ENCODE measurements at regions not wholly inside any gene's neighbourhood (a gene's known extent, or its start where the extent isn't known, plus 50 kb on each side); places are given as distances from the start of the nearest gene placed in this dataset.

DNA sequence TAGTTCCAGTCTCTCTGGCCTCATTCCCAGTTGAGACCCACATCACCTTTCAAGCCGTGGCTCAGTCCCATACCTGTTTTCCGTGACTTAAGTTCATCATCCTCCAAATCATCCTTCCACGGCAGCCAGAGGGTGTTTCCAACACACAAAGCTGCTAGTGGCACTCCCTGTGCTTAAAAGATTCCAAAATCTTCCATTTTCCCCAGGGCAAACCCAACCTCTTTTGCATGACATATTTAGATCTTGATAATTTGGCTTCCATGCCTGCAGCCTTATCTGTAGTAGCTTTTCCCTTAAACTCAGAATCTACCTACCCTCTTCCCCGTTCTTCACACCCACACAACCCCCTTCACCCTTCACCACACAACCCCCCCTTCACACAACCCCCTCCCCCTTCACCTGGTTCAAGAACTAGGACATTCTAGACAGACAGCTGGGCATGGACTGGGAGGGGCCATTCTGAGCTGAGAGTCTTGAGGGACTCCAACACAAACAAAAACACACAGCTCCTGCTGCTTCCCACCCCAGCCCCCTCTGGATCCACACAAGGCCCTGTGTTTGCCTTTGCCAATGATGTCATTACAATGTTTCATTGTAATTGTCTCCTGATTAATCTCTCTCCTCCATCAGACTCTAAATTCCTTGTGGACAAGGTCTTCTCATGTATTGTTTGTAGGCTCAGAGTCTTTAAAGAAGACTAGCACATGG, 268.2 kb downstream of the SH3GL2 start:
- Histone ChIP-seq H3K36me3 (ENCODE audit: insufficient read depth, low read length) (no peaks in the 10 kb centered on the region), H3K9me3 (ENCODE audit: control insufficient read depth, insufficient read depth, low read length) (peaks cover 8% of the 10 kb centered on the region), H3K9ac (ENCODE audit: low read depth, low read length) (no peak overlapping the region), H3K4me1 (ENCODE audit: insufficient read depth, low read length) (0 out of 2 replicates have a peak, but pooled peaks cover 3% of the 10 kb centered on the region)

DNA sequence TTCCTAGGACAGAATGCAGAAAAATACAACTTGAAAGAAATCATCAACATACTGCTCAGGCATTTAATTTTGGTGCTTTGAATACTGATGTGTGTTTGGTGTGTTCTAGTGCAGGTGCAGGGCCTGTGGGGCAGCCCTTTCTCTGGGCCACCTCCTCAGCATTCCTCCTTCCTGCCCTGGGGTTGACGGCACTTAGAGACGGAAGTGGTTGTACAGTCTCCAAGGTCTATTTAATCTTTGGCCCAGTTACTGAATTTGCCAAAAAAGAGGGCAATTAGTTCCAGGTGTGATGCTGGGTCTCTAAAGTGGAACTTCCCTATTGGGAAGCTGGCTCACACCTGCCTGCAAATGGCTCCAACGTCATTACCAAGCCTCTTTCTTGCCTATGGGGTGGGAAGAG, 269.0 kb downstream of the SH3GL2 start:
- 0 out of 2 replicates have a peak, but pooled peaks cover 3% of the 10 kb centered on the region for H3K4me1 ChIP-seq (ENCODE audit: insufficient read depth, low read length)
- no peaks in the 10 kb centered on the region for H3K36me3 ChIP-seq (ENCODE audit: insufficient read depth, low read length)
- H3K9ac ChIP-seq (ENCODE audit: low read depth, low read length), result no peak overlapping the region
- H3K9me3 ChIP-seq (ENCODE audit: control insufficient read depth, insufficient read depth, low read length), result peaks cover 8% of the 10 kb centered on the region

GRCh38 chr9:17852108-17852507, 273.2 kb downstream of the SH3GL2 start:
- Histone ChIP-seq H3K36me3 (ENCODE audit: insufficient read depth, low read length) (no peaks in the 10 kb centered on the region), H3K4me1 (ENCODE audit: insufficient read depth, low read length) (0 out of 2 replicates have a peak, but pooled peaks cover 3% of the 10 kb centered on the region), H3K9ac (ENCODE audit: low read depth, low read length) (no peak overlapping the region), H3K9me3 (ENCODE audit: control insufficient read depth, insufficient read depth, low read length) (no peaks in the 10 kb centered on the region)

- Histone ChIP-seq H3K4me1 (ENCODE audit: insufficient read depth, low read length) (0 out of 2 replicates have a peak, but pooled peaks cover 3% of the 10 kb centered on the region), H3K9me3 (ENCODE audit: control insufficient read depth, insufficient read depth, low read length) (no peaks in the 10 kb centered on the region), H3K9ac (ENCODE audit: low read depth, low read length) (no peak overlapping the region), H3K36me3 (ENCODE audit: insufficient read depth, low read length) (no peaks in the 10 kb centered on the region)
Observed at GRCh38 chr9:17854487-17854886, 275.6 kb downstream of the SH3GL2 start.

GRCh38 chr9:17856995-17857394, 278.1 kb downstream of the SH3GL2 start:
- no peaks in the 10 kb centered on the region for H3K9me3 ChIP-seq (ENCODE audit: control insufficient read depth, insufficient read depth, low read length)

DNA sequence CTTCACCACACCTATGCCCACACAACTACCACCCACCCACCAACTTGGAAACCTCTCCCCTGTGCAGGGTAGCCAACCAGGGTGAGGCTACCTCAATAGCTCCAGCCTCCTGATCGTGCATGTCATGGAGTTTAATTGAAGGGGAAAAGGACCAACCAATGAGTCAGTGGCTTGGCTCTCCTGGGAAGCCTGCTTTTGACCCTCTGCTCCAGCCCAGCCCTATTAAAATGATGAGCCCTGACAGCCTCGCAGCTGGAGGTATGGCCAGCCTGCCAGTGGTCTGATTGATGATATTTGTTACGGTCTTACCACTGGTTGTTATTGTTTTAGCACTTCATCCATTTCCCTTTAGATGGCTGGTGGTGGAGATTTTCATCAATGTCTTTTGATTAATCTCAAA, 280.4 kb downstream of the SH3GL2 start:
- Histone ChIP-seq H3K9me3 (ENCODE audit: control insufficient read depth, insufficient read depth, low read length) (no peaks in the 10 kb centered on the region), H3K9ac (ENCODE audit: low read depth, low read length) (no peak overlapping the region), H3K4me1 (ENCODE audit: insufficient read depth, low read length) (no peaks in the 10 kb centered on the region), H3K36me3 (ENCODE audit: insufficient read depth, low read length) (no peaks in the 10 kb centered on the region)

More at GRCh38 chr9:17856995-17857394, 278.1 kb downstream of the SH3GL2 start:
- H3K9ac ChIP-seq (ENCODE audit: low read depth, low read length), result no peak overlapping the region
- H3K4me1 ChIP-seq (ENCODE audit: insufficient read depth, low read length), result no peaks in the 10 kb centered on the region
- no peaks in the 10 kb centered on the region for H3K36me3 ChIP-seq (ENCODE audit: insufficient read depth, low read length)

- H3K36me3 ChIP-seq (ENCODE audit: insufficient read depth, low read length), result no peaks in the 10 kb centered on the region
- no peak overlapping the region for H3K9ac ChIP-seq (ENCODE audit: low read depth, low read length)
- no peaks in the 10 kb centered on the region for H3K9me3 ChIP-seq (ENCODE audit: control insufficient read depth, insufficient read depth, low read length)
- no peaks in the 10 kb centered on the region for H3K4me1 ChIP-seq (ENCODE audit: insufficient read depth, low read length)
Observed at GRCh38 chr9:17859987-17860386, 281.1 kb downstream of the SH3GL2 start.

GRCh38 chr9:17862101-17862500, 283.2 kb downstream of the SH3GL2 start:
- Histone ChIP-seq H3K4me1 (ENCODE audit: insufficient read depth, low read length) (no peaks in the 10 kb centered on the region), H3K9me3 (ENCODE audit: control insufficient read depth, insufficient read depth, low read length) (no peaks in the 10 kb centered on the region), H3K9ac (ENCODE audit: low read depth, low read length) (no peak overlapping the region), H3K36me3 (ENCODE audit: insufficient read depth, low read length) (no peaks in the 10 kb centered on the region)

DNA sequence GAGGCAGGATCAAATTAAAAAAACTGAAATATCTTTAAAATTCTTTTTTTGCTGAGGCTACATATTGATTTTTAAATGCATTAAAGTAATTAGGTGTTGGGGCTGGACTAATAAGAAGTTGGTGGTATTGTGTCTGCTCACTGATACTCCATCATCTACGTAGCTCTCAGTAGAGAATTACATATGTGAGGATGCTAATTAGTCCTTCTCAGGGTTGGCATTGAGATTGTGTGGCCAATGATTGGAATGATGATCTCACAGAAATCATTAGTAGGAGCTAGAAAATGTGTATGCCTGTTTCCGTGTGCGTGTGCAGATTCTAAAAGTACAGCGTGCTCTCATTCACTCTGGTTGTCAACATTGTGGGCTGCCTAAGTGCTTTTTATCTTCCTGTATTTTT, 283.8 kb downstream of the SH3GL2 start:
- no peaks in the 10 kb centered on the region for H3K36me3 ChIP-seq (ENCODE audit: insufficient read depth, low read length)
- no peak overlapping the region for H3K9ac ChIP-seq (ENCODE audit: low read depth, low read length)
- H3K9me3 ChIP-seq (ENCODE audit: control insufficient read depth, insufficient read depth, low read length), result no peaks in the 10 kb centered on the region
- no peaks in the 10 kb centered on the region for H3K4me1 ChIP-seq (ENCODE audit: insufficient read depth, low read length)

DNA sequence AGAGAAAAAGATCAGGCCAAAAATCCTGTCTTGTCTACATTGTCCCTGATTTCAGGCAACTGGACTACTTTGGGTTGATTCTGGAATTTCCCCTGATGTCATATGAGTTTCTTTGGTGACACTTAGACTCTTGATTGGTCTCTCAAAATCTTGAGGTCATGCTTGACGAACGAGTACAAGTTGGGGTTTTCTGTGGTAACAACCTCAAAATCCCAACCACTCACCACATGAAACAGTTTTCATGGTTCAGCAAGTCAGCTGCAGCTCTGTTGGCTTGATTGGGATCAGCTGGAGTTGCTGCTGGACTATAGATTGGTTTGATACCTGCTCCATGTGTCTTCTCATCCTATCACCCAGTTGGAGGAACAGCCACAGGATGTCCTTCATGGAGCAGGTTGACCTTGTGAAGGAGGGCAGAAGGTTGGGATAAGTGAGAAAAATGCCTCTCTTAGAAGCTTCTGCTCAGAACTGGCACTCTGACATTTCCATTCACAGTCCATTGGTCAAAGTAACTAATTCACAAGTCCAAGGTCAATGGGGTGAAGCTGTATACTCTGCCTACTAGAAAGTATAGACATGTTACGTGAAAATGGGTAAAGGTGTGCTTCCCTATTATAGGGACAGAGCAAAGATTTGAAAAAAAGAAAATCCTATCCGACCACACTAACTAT, 284.5 kb downstream of the SH3GL2 start:
- no peaks in the 10 kb centered on the region for H3K36me3 ChIP-seq (ENCODE audit: insufficient read depth, low read length)
- H3K4me1 ChIP-seq (ENCODE audit: insufficient read depth, low read length), result no peaks in the 10 kb centered on the region
- no peaks in the 10 kb centered on the region for H3K9me3 ChIP-seq (ENCODE audit: control insufficient read depth, insufficient read depth, low read length)
- H3K9ac ChIP-seq (ENCODE audit: low read depth, low read length), result no peak overlapping the region

DNA sequence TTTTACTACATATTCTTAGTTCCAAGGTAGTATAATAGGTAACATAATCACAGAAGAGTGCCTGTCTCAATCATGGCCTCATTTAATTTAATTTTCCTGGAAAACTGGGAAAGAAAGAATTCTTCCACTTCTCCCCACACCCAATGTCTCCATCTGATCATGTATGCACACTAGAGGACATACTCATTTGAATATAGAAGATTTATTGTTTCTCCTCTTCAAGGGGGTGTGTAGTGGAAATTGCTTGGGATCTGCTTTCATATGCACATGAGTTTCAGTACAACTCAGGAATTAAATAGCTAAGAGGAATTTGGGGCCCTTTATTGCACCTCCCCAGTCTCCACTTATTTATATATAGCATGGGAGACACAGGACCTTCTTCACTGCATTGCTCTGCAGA, 285.1 kb downstream of the SH3GL2 start:
- no peaks in the 10 kb centered on the region for H3K4me1 ChIP-seq (ENCODE audit: insufficient read depth, low read length)
- no peak overlapping the region for H3K9ac ChIP-seq (ENCODE audit: low read depth, low read length)
- no peaks in the 10 kb centered on the region for H3K36me3 ChIP-seq (ENCODE audit: insufficient read depth, low read length)
- no peaks in the 10 kb centered on the region for H3K9me3 ChIP-seq (ENCODE audit: control insufficient read depth, insufficient read depth, low read length)

- Histone ChIP-seq H3K4me1 (ENCODE audit: insufficient read depth, low read length) (no peaks in the 10 kb centered on the region), H3K9me3 (ENCODE audit: control insufficient read depth, insufficient read depth, low read length) (no peaks in the 10 kb centered on the region), H3K36me3 (ENCODE audit: insufficient read depth, low read length) (no peaks in the 10 kb centered on the region), H3K9ac (ENCODE audit: low read depth, low read length) (no peak overlapping the region)
Observed at GRCh38 chr9:17864951-17865350, 286.1 kb downstream of the SH3GL2 start.

- Histone ChIP-seq H3K9ac (ENCODE audit: low read depth, low read length) (no peak overlapping the region), H3K9me3 (ENCODE audit: control insufficient read depth, insufficient read depth, low read length) (no peaks in the 10 kb centered on the region), H3K4me1 (ENCODE audit: insufficient read depth, low read length) (no peaks in the 10 kb centered on the region), H3K36me3 (ENCODE audit: insufficient read depth, low read length) (no peaks in the 10 kb centered on the region)
Observed at GRCh38 chr9:17865881-17866280, 287.0 kb downstream of the SH3GL2 start.

- Histone ChIP-seq H3K4me1 (ENCODE audit: insufficient read depth, low read length) (no peaks in the 10 kb centered on the region), H3K9me3 (ENCODE audit: control insufficient read depth, insufficient read depth, low read length) (no peaks in the 10 kb centered on the region), H3K9ac (ENCODE audit: low read depth, low read length) (no peak overlapping the region), H3K36me3 (ENCODE audit: insufficient read depth, low read length) (no peaks in the 10 kb centered on the region)
Observed at GRCh38 chr9:17870722-17871121, 291.9 kb downstream of the SH3GL2 start.

DNA sequence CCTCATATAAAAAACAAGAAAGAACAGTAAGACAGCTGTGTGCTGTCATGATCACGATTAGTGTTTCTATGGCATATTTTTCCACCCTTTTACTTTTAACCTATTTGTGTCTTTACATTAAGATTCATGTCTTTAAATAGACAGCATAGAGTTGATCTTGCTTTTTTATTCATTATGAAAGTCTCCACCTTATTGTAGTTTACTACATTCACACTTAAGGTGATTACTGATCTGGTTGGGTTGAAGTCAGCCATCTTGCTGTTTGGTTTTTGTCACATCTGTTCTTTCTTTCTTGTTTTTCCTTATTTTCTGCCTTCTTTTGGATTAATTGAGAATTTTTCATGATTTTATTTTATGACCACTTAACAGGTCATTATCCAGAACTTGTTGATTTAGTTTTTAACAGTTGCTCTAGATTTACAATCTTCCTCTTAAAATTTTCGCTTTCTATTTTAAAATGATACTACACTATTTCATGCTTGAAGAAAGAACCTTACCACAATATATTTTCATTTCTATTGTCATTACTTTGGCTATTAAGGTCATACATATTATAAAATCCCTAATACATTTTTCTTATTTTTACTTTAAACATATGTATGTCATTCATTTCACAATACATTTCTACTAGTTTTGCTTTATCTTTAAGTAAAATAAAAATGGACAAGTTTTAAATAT, 292.5 kb downstream of the SH3GL2 start:
- Histone ChIP-seq H3K9me3 (ENCODE audit: control insufficient read depth, insufficient read depth, low read length) (no peaks in the 10 kb centered on the region), H3K4me1 (ENCODE audit: insufficient read depth, low read length) (no peaks in the 10 kb centered on the region), H3K36me3 (ENCODE audit: insufficient read depth, low read length) (no peaks in the 10 kb centered on the region), H3K9ac (ENCODE audit: low read depth, low read length) (no peak overlapping the region)

Data from ES-I3 (cell line).